CD4-positive, alpha-beta T cell treated with Interleukin-1 beta for 1 hour (primary cell): ENCODE measurements at regions not wholly inside any gene's neighbourhood (a gene's known extent, or its start where the extent isn't known, plus 50 kb on each side); places are given as distances from the start of the nearest gene placed in this dataset.
"Not testable (repeated sequence)": the region's sequence is repeated elsewhere in the genome, so short reads cannot be mapped to it uniquely, and the experiment has no call there.

Source experiments
- DNase-seq, 2 donors: peaks; one replicate each; pipeline ENCODE4 v3.0.0-alpha.2; 2020 to 2022

DNA sequence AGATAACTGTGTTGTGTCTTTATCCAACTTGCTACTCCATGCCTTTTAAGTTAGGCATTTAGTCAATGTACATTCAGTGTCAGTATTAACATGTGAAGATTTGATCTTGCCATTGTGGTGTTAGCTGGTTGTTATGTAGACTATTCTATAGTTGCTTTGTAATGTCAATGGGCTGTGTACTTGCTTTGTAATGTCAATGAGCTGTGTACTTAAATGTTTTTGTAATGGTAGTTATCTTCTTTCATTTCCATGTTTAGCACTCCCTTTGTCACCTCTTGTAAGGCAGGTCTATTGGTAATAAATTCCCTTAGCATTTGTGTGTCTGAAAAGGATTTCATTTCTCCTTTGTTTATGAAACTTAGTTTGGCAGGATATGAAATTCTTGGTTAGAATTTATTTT, 53.4 kb downstream of the MC4R start:
- DNase-seq: no peak

DNA sequence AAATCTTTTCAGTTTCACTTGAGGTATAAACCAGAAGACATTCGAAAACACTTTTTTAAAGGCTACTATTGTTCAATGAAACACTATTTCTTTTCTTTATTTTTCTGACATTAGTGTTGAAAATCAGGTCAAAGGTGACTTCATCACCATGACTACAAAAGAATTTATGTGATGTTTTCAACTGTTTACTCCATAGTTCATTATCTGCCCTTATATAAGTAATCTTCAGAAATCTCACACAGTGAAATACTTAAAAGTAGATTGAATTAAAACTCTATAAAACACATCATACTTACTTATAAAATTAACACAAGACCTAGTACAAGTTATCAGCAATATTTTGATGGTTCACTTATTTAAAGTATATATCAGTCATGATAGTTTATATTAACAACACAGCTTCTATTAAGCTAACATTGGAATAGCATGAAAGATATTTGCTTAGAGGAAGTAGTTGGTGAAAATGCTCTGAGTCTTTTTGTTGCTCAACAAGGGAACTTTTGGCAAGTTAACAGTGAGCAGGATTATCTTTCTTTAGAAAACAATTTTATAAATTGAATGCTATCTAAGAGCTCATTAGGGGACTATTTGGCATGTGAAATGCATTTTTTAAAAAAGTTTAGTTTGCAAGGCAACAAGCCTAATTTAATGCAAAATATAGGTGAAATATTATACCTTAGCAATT, 60.8 kb downstream of the MC4R start:
- no peak for DNase-seq

DNA sequence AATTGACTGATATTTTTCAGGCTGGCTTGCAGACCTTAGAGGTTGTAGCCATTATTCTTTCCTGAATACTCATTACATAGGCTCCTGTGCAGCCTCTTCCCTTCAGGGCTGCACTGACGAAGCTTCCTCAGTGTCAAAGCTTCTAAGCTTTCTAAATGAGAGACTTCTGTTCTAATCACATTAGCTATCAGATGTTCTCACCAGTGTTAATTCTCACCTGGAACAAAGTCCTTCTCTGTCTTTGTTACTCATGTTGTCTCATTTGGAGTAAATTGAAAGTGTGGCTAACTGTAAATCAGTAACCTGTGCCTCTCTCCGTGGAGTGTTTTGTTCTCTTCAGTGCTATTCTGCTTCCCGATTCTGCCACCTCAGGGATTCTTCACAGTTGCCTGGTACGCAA, 76.9 kb downstream of the MC4R start:
- no peak for DNase-seq

DNA sequence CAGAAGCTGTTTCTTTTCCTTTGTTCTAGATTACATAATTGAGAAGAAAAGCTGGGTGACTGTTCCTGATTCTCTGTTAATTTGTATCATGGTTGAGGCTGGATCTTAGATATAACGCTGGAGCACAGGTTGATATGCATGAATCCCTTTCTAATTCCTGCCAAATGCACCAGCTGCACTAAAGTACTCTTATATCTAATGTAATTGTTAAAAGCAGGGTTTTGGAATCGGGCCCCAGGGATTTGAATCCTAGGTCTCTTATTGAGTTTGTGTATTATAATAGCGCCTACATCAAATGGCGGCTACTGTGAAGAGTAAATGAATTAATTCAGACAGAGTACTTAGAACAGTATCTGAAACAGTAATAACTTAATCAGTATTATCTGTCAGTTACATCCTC, 80.4 kb downstream of the MC4R start:
- no peak for DNase-seq

DNA sequence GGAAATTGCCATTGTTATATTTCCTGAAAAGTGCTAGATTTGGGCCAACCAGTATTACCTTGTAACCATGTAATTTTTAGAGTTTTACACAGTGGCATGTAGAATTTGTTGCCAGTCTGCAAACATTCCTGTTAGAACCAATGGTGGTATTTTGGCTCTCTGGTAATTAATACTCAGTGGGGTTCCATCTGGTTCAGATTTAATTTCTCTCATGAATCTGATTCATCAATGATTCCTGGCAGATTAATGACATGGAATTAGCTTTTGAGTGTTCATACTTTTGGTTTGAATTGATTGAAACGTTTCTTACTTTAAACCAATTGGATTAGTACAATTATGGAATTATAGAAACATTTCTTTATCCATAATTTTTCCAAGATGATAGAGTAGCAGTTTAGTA, 93.2 kb downstream of the MC4R start:
- no peak for DNase-seq

DNA sequence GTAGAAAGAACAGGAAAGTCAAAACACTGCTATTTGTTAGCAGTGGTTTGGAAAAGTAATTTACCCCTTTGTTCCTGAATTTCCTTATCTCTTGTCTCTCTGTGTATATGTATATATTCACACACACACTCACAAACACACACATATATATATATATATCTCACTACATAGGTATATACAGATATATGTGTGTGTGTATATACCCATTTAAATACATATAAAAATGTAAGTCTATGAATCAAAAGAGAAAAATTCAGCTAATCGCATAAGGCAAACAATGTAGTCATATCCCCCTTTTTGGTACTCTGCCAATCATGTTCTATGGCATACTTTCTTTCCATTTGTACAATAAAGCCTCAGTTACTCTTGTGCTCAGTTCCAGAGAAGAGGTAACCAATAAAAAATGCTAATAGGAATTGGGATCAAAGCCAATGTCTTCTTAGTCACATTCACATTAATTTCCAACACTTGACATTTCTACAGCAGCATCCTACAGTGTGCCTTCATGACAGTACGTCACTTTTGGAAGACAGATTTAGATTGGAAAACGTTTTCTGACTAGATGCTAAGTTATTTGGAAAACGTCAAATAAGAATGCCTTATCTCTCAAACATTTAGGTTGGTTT, 94.6 kb downstream of the MC4R start:
- no peak for DNase-seq

DNA sequence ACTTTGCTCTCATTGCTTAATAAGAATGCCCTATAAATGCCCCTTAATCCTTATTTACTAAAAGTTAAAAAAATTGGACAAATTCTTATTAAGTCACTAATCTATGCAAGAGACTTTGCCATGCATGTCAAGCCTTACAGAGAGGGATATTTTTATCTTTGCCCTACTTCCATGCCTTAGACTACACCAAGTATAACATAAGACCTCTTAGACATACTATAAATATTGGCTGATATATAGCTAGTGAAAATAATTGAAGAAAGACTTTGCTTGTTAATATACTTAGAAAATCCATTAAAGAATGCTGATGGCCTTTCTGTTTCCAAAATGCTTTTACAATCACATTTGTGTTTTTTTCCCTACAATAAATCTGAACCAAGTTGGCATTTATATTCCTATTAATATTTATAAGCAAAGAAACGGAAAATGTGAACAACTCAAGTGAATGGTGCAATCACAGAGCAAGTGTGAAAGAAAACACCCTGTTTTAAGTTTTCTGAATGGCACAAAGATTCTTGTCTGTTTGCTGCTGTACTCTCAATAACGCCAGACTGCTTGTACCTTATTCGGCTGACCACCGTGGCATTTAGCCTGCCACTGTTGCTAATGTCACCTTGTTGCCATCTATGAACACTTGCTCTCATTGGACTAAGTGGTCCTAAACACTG, 105.0 kb downstream of the MC4R start:
- no peak for DNase-seq

DNA sequence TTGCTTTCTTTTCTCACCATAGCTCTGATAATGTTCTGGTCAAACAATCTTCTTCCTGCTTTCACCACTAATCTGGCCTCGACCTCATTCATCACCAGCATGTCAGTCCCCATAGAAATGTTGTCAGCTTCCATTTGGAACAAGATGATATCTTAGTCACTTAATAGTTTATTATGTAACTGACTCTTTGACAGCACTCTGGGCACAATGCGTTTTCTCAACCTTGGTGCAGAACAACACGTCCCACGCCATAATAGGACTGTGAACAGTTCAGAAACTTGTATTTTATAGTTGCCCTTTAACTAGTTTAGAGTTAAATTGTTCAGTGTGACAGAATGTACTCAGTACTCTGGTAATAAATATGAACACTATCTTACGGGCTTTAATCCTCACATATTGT, 106.0 kb downstream of the MC4R start:
- DNase-seq: no peak

DNA sequence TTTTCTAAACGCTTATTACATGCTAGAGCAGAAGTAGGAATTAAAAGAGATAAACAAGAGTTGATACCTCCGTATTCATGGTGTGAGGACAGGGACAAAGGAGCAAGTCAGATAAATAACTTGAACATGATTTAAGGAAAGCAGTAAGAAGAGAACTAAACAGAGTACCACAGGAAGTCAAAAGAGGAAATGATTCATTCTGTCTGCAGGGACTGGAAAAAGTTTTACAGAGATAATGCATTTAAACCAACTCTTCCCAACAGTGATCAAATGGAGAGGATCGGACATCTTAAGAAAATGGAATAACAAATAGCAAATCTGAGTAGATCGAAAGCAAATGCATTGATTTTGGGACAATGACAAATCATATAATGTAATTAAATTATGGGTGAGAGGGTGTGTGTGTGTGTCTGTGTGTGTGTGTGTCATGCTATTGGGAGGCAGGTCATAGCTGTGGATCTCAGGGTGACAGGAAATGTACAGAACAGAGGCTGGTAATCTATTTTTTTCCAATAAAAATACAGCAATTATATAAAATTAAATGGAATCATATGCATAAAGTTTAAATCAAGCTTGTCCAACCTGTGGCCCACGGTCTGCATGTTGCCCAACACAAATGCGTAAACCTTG, 113.4 kb downstream of the MC4R start:
- no peak for DNase-seq

DNA sequence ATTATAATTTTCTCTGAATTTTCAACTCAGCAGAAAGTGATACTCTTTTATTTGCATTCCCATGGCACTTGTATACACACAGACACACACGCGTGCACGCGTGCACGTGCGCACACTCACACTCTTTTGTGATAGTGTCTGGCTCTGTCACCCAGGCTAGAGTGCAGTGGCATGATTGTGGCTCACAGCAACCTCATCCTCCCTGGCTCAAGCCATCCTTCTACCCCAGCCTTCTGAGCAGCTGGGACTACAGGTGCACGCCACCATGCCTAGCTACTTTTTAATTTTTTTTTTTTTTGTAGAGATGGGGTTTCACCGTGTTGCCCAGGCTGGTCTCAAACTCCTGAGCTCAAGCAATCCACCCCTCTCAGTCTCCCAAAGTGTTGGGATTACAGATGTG, 123.2 kb downstream of the MC4R start:
- no peak for DNase-seq

DNA sequence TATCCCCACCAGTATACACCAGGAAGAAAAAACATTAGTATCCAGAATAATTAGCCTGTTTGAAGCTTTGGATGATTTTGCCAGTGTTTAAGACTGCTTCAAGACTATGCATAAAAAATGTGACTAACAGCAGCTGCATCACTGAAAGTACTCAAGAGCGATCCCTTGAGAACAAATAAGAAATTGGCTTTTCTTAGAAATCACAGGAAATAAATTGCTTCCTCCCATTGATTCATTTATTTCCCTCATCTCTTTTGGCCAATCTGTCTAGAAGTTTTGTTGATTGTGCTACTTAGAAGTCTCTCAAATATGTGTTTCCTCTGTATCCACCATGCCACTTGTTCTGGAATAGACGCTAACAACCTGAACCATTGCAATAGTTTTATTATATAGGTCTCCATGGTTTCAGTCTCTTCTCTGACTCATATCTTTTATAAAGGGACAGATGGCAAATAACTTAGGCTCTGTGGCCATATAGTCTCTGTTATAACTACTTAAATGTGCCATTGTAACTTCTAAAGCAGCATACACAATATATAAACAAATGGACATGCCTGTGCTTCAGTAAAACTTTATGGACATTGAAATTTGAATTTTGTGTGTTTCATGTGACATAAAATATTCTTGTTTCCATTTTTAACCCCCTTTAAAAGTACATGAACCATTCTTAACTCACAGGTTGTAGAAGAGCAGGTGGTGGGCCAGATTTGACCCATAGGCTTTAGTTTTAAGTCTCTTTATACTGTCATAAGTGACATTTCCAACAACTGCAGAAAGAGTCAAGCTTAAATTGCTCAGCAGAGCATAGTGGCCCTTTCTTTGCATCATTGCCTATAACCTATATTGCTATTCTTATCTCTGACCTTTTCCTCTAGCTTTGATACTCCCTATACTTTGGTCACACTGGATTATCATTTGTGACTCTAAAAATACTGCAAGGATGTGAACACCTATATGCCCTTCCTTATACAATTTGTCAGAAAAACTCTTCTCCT, 123.9 kb downstream of the MC4R start:
- no peak for DNase-seq

DNA sequence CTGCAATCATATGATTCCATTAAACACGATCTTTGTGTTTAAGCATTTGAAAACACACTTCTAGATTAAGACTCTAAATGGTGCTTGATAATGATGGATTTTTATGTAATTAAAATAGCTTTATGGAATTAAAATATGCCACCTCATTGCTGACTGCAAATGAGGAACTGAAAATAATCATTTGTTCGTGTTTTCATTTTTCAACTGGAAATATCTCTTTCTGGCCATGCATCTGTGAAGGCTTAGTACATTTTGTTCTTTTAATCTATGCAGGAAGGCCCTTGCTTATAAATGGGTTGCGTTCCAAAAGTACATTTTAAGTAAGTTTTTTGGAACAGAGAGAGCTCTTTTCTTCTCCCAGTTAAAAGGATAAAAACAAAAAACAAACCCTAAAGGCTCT, 125.5 kb downstream of the MC4R start:
- DNase-seq: no peak

DNA sequence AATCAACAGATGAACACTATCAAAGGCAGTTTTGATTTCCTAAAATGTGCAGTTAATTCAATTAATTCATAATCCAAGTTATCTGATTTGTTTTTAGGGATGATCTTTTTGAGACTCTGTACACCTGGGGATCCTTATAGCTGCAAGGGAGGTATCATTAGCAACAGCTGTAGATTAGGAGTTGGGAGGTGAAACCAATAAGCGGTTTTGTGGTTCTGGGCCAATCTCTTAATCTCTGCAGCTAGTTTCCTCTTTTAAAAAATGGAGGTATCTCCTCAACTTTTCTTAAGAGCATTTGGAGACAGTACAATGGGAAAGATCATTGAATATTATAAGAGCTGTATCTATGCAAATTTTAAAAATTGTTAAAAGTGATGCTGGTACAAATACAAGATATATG, 126.0 kb downstream of the MC4R start:
- no peak for DNase-seq

DNA sequence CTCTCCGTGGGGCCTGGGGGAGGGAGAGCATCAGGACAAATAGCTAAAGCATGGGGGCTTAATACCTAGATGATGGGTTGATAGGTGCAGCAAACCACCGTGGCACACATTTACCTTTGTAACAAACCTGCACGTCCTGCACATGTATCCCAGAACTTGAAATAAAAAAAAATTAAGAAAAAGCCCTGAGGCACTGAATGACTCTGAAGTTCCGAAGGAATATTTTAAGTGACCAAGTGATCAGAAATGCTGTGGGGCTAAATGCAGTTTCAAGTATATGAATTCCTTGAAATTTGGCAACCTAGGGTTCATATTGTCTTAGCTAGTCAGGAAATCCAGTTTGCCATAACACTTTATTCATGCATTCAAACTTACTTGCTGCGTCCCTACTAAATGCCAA, 127.5 kb downstream of the MC4R start:
- DNase-seq: no peak

DNA sequence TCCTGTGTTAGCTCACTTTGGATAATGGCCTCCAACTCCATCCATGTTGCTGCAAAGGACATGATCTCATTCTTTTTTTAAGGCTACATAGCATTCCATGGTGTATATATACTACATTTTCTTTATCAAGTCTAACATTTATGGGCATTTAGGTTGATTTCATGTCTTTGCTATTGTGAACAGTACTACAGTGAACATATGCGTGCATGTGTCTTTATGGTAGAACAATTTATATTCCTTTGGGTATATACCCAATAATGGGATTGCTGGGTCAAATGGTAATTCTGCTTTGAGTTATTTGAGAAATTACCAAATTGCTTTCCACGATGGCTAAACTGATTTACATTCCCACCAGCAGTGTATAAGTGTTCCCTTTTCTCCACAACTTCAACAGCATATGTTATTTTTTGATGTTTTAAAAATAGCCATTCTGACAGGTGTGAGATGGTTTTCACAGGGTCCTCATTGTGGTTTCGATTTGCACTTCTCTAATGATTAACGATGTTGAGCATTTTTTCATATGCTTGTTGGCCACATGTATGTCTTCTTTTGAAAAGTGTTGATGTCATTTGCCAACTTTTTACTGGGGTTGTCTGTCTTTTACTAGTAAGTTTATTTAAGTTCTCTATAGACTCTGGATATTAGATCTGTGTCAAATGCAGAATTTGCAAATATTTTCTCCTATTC, 133.4 kb downstream of the MC4R start:
- DNase-seq: not testable (repeated sequence)

DNA sequence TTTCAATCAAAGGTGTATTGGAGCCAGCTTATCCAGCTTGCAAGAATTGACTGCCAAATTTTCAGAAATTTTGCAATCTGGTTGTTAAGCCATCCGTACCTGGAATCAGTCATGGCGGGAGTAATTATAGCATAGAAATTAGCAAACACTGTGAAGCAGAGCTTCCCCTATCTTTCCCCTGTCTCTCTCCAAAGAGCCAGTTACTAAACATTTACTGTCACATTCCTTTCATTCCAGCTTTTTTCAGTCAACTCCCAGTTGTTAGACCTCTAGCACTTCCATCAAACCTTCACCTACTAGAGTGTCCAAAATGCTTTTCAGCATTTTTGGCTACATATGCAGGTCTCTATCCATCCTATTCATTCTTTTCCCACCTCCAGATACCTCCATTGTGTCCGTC, 137.4 kb downstream of the MC4R start:
- no peak for DNase-seq

DNA sequence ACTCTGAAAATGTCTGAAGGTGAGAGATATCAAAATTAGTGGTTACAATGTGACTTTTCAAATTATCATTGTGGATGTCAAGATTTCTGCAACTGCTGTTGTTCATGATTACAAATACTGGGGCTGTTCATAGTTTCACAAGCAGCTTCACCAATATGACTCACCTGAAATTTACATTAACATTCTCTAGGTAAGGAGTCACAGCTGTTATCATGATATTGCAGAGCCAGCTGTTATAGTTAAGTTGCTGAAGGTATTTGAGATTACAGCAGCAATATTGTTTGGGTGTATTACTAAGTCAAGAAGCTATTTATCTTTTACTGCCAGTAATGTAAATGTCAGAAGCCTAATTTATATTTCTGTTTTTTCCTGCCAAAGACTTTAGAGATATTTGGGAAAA, 140.0 kb downstream of the MC4R start:
- DNase-seq: no peak

DNA sequence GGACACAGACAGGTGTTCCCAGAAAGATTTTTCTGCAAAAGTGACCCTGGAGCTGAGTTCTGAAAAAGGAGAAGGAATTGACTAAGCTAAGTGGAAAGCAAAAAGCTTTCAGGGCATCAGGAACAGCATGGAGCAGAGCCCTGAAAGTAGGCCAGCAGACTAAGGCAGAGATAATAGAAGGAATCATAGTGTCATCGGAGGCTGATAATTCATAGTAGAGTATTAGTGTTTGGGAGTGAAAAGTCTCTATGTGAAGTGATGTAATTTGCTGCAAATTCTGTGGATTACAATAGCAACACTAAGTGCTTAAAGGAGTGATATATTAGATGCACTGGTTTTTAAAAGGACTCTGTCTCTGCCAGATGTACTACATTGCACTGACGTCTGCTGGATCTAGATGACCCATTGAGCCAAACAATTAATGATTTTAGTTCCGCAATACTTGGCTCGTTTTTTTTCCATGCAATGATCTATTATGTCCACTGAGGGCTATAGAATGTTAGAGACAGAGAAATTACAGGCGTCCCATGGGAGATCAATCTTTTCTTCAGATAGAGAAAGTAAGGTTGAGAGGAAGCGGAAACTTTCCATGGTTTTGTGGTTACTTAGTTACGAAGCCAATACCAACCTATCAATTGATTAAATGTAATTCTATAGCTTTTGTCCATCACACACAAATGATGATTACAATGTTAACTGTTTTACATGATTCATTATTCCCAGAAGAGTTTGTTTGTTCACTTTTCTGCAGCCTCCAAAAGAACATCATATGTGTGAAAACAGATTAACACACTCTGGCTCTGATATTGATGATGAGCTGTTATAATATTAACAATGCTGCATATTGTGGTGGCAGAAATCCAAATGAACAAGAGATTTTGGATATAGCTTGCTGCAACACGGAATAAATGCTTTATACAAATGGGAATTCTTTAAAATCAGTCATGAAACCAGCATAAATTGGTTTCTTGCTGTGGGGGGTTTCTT, 143.7 kb downstream of the MC4R start:
- no peak for DNase-seq

DNA sequence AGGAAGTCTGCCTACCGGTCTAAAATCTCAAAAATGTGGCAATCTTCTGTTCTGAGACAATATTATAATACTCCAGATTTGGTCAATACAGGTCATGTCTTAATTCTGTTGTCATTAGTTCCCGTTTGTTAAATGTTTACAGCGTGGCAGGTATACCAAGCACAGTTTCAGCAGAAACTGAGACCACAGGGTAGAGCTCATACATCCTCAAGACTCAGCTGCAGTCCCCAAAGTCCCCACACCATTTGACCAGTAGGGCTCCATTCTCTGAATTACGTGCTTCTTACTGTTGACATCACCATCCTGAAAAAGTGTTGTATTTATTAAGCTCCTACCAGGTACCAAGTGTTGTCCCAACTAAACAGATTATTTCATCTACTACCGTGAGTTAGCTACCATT, 157.1 kb downstream of the MC4R start:
- no peak for DNase-seq

DNA sequence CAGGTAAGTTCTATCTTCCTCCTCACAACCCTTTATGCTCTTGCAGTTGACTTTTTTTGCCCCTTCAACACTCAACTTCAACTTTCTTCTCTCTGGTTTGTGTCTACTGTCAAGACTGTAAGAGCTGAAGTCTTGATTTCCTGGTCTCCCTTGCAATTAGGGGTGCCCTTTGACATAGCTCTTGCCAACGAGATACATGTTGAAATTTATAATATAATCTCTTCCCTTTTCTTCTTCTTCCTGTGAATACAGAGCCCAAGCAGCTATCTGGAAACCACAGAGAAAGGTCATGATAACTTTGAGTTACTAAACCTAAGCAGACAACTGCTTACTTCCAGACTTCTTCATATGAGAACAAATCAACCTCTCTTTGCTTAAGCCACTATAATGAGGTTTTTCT, 163.5 kb downstream of the MC4R start:
- DNase-seq: no peak

DNA sequence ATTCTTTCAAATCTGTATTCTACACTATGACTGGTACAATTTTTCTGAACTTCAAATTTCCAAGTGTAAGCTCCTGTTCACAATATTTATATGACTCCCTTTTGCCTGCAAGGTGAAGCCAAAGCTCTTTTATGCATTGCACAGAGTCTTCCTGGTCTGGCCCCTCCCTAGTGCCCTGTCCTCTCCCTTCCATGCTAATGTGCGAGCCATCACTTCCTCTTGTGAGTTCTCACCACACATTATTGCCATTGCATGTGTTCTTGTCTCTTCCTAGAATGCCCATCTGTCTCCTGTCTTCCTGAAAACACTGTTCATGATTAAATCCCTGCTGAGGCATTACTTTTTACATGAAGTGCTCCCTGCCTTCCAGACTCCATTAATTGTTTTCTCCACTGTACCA, 169.9 kb downstream of the MC4R start:
- no peak for DNase-seq
